Suprapubic skin (tissue), 3 donors: ENCODE measurements at regions not wholly inside any gene's neighbourhood (a gene's known extent, or its start where the extent isn't known, plus 50 kb on each side); places are given as distances from the start of the nearest gene placed in this dataset.

Experiments used
- POLR2A ChIP-seq, 2 donors: fragments of 450-650 bp; IDR thresholded peaks; one replicate each; pipeline ENCODE4 v1.6.1; 2017; ENCODE audit warnings: antibody characterized with exemption in 2 of 2, mild to moderate bottlenecking in 2 of 2, moderate library complexity in 2 of 2
- TF ChIP-seq, protein P1 (sequence below), 2 donors: fragments of 200-600 bp in 1 of 2; fragments of 450-650 bp in 1 of 2; sonication (generic) in 1 of 2; IDR thresholded peaks; one replicate each; pipeline ENCODE4 v1.5.1; 2016 to 2019; ENCODE audit warnings: antibody characterized with exemption in 2 of 2, mild to moderate bottlenecking in 1 of 2, moderate library complexity in 1 of 2

DNA sequence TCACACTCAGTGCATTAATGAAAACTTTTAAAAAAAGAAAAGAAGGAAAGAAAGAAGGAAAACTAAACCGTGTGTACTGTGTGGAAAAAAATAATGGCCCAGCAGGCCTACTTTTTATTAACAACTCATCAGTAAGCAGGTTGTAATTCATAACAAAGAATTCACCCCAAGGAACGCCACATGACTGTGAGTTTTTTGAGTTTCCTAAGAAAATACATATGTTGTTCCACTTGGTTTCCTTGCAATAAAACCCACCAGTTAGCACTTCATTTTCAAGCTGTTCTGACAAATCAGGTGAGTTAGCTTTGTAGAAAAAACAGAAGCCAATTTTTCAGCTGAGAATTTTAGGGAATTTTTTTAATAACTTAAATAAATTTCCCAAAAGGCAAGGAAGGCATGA, 259.3 kb upstream of the TBX18 start:
- TF ChIP-seq POLR2A (IDR thresholded peaks at IDR 0.05), result no peak
- TF ChIP-seq, protein P1, sequence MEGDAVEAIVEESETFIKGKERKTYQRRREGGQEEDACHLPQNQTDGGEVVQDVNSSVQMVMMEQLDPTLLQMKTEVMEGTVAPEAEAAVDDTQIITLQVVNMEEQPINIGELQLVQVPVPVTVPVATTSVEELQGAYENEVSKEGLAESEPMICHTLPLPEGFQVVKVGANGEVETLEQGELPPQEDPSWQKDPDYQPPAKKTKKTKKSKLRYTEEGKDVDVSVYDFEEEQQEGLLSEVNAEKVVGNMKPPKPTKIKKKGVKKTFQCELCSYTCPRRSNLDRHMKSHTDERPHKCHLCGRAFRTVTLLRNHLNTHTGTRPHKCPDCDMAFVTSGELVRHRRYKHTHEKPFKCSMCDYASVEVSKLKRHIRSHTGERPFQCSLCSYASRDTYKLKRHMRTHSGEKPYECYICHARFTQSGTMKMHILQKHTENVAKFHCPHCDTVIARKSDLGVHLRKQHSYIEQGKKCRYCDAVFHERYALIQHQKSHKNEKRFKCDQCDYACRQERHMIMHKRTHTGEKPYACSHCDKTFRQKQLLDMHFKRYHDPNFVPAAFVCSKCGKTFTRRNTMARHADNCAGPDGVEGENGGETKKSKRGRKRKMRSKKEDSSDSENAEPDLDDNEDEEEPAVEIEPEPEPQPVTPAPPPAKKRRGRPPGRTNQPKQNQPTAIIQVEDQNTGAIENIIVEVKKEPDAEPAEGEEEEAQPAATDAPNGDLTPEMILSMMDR (IDR thresholded peaks at IDR 0.05), result no peak
